ENCODE measurements at regions not wholly inside any gene's neighbourhood (a gene's known extent, or its start where the extent isn't known, plus 50 kb on each side); places are given as distances from the start of the nearest gene placed in this dataset.
A peak's percentile ranks its signal among the peaks of the same experiment; 100 is the strongest.

DNA sequence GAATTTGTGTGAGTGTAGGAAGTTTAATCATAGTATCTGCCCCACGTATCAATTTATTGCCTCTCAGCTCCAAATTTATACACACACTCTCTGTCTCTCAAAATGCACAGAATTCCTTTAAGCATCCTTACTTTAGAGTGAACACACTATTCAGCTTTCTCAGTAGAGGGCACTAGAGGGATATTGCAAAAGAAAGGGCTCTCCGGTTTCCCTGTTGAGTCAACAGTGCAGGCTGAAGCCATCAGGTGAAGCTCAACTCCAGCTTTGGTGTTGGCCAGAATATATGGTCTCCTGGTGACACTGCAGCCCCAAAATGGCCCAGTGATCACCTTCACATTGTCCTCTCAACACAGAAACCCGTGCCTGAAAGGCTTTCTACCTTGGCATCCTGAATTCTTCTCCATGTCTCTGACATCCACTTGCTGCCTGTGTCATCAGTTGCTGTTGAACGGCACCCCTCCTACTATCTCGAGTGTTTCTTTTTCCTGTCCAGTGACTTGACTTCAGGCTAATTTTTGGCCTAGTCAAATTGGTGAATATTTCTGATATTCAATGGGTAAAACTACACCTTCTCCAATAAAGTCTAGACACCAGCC, 670.5 kb downstream of the GABRG1 start:
- Histone ChIP-seq H3K4me3 (ENCODE audit: low read length) (no peak overlapping the region), H3K27ac (ENCODE audit: low read depth, low read length) (no peak overlapping the region), H3K9me3 (ENCODE audit: control insufficient read depth, insufficient read depth, low read length) (no peaks in the 10 kb centered on the region), H3K4me2 (ENCODE audit: low read length) (no peak overlapping the region), H3K79me2 (ENCODE audit: control insufficient read depth, low read length) (no peaks in the 10 kb centered on the region), H3F3A (ENCODE audit: control insufficient read depth, insufficient read depth) (no peaks in the 10 kb centered on the region), H3K9me2 (replicated peaks; ENCODE audit: control insufficient read depth, low read length) (no peaks in the 10 kb centered on the region), H3K27me3 (ENCODE audit: control insufficient read depth, low read length) (no peaks in the 10 kb centered on the region), H3K36me3 (ENCODE audit: control insufficient read depth, low read length) (no peaks in the 10 kb centered on the region), H4K20me1 (ENCODE audit: control insufficient read depth, insufficient read depth, low read depth, low read length) (no peaks in the 10 kb centered on the region), H3K4me1 (ENCODE audit: control insufficient read depth, low read length) (no peaks in the 10 kb centered on the region)
- no peak for TF ChIP-seq EZH2phosphoT487 (IDR thresholded peaks at IDR 0.05; ENCODE audit: borderline replicate concordance, low read length)
- TF ChIP-seq, protein P1, sequence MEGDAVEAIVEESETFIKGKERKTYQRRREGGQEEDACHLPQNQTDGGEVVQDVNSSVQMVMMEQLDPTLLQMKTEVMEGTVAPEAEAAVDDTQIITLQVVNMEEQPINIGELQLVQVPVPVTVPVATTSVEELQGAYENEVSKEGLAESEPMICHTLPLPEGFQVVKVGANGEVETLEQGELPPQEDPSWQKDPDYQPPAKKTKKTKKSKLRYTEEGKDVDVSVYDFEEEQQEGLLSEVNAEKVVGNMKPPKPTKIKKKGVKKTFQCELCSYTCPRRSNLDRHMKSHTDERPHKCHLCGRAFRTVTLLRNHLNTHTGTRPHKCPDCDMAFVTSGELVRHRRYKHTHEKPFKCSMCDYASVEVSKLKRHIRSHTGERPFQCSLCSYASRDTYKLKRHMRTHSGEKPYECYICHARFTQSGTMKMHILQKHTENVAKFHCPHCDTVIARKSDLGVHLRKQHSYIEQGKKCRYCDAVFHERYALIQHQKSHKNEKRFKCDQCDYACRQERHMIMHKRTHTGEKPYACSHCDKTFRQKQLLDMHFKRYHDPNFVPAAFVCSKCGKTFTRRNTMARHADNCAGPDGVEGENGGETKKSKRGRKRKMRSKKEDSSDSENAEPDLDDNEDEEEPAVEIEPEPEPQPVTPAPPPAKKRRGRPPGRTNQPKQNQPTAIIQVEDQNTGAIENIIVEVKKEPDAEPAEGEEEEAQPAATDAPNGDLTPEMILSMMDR (IDR thresholded peaks at IDR 0.05; ENCODE audit: low read depth, low read length, poor library complexity, severe bottlenecking) = peak; percentile 54

DNA sequence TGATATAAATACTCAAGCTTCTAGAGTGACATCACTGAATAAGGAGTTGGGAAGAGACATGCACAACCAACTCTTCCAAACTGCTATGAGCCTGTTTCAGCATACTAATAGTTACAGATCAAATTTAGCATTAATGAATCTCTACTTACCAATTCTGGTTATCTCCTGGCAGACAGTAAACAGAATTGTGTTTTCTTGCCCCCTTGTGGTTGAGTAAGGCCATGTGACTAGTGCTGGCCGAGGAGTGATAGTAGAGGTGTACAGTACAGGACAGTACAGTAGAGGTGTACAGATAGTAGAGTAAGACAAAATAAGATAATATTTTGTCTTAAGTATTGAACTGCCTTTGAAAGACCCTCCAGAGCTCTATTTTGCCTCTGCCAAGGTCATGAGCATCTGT, 681.4 kb downstream of the GABRG1 start:
- Histone ChIP-seq H4K20me1 (ENCODE audit: control insufficient read depth, insufficient read depth, low read depth, low read length) (no peaks in the 10 kb centered on the region), H3K27me3 (ENCODE audit: control insufficient read depth, low read length) (no peaks in the 10 kb centered on the region), H3K79me2 (ENCODE audit: control insufficient read depth, low read length) (no peaks in the 10 kb centered on the region), H3K9me3 (ENCODE audit: control insufficient read depth, insufficient read depth, low read length) (no peaks in the 10 kb centered on the region), H3F3A (ENCODE audit: control insufficient read depth, insufficient read depth) (no peaks in the 10 kb centered on the region), H3K36me3 (ENCODE audit: control insufficient read depth, low read length) (no peaks in the 10 kb centered on the region), H3K4me1 (ENCODE audit: control insufficient read depth, low read length) (no peaks in the 10 kb centered on the region), H3K4me3 (ENCODE audit: low read length) (no peak overlapping the region), H3K27ac (ENCODE audit: low read depth, low read length) (no peak overlapping the region), H3K9me2 (replicated peaks; ENCODE audit: control insufficient read depth, low read length) (no peaks in the 10 kb centered on the region), H3K4me2 (ENCODE audit: low read length) (no peak overlapping the region)
- TF ChIP-seq, protein P1 (IDR thresholded peaks at IDR 0.05; ENCODE audit: low read depth, low read length, poor library complexity, severe bottlenecking) = peak; percentile 32
- no peak for TF ChIP-seq EZH2phosphoT487 (IDR thresholded peaks at IDR 0.05; ENCODE audit: borderline replicate concordance, low read length)

DNA sequence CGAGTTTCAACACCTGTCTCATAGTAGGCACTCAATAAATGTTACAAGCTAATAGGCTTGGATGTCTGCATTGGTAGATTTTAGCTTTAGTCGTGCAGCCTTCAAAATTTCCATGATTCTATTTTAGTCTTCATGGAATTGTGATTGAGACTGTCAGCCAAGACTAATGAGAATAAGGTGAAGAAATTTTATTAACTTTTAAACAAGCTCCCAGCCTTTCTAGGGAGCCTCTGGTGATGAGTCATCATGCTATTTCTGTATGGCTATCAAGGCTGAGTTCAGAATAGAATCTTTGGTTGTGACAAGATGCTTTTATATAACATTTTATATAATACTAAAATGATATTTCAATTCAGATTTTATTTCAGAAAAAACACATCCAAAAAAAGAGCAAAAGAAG, 685.8 kb downstream of the GABRG1 start:
- Histone ChIP-seq H3F3A (ENCODE audit: control insufficient read depth, insufficient read depth) (no peaks in the 10 kb centered on the region), H3K9me3 (ENCODE audit: control insufficient read depth, insufficient read depth, low read length) (no peaks in the 10 kb centered on the region), H3K4me2 (ENCODE audit: low read length) (no peak overlapping the region), H3K27ac (ENCODE audit: low read depth, low read length) (no peak overlapping the region), H4K20me1 (ENCODE audit: control insufficient read depth, insufficient read depth, low read depth, low read length) (no peaks in the 10 kb centered on the region), H3K9me2 (replicated peaks; ENCODE audit: control insufficient read depth, low read length) (no peaks in the 10 kb centered on the region), H3K4me3 (ENCODE audit: low read length) (no peak overlapping the region), H3K4me1 (ENCODE audit: control insufficient read depth, low read length) (no peaks in the 10 kb centered on the region), H3K36me3 (ENCODE audit: control insufficient read depth, low read length) (no peaks in the 10 kb centered on the region), H3K27me3 (ENCODE audit: control insufficient read depth, low read length) (no peaks in the 10 kb centered on the region), H3K79me2 (ENCODE audit: control insufficient read depth, low read length) (no peaks in the 10 kb centered on the region)
- no peak for TF ChIP-seq EZH2phosphoT487 (IDR thresholded peaks at IDR 0.05; ENCODE audit: borderline replicate concordance, low read length)
- TF ChIP-seq, protein P1 (IDR thresholded peaks at IDR 0.05; ENCODE audit: low read depth, low read length, poor library complexity, severe bottlenecking) = no peak

Data from DOHH2 (cell line).